ENCODE measurements at regions not wholly inside any gene's neighbourhood (a gene's known extent, or its start where the extent isn't known, plus 50 kb on each side); places are given as distances from the start of the nearest gene placed in this dataset.
A peak's percentile ranks its signal among the peaks of the same experiment; 100 is the strongest.

- no peak for TF ChIP-seq ZNF462 (CRISPR knock-in tag; IDR thresholded peaks at IDR 0.05)
- TF ChIP-seq CREB1 (CRISPR knock-in tag; IDR thresholded peaks at IDR 0.05; ENCODE audit: low read depth): no peak
Observed at GRCh38 chrX:117134983-117135382, 672.2 kb upstream of the CT83 start (continued).

GRCh38 chrX:117120700-117121099 is 657.9 kb upstream of the CT83 start:
- Histone ChIP-seq H3K36me3 (ENCODE audit: insufficient read depth) (no peaks in the 10 kb centered on the region), H4K20me1 (replicated peaks; ENCODE audit: insufficient read depth) (no peaks in the 10 kb centered on the region), H3F3A (replicated peaks; ENCODE audit: low read depth) (no peaks in the 10 kb centered on the region), H3K27ac (ENCODE audit: low read depth) (no peak overlapping the region), H3K27me3 (ENCODE audit: insufficient read depth) (no peaks in the 10 kb centered on the region), H3K4me1 (ENCODE audit: insufficient read depth) (no peaks in the 10 kb centered on the region), H3K9me2 (ENCODE audit: insufficient read depth) (no peaks in the 10 kb centered on the region), H3K4me2 (no peak overlapping the region), H3K4me3 (no peak overlapping the region), H3K79me2 (replicated peaks; ENCODE audit: insufficient read depth) (no peaks in the 10 kb centered on the region), H2AFZ (no peak overlapping the region)
- H3K4me1 Mint-ChIP-seq: no peaks in the 10 kb centered on the region
- peaks cover 1% of the 10 kb centered on the region for H3K27me3 Mint-ChIP-seq (ENCODE audit: insufficient read depth, low read depth, poor library complexity)
- H3K9me3 Mint-ChIP-seq: peaks cover 29% of the 10 kb centered on the region
- no peak overlapping the region for H3K27ac Mint-ChIP-seq
- ATAC-seq (no peak), DNase-seq (ENCODE audit: low spot score) (no peak)
- H3K4me3 Mint-ChIP-seq: no peak overlapping the region
- peaks cover 8% of the 10 kb centered on the region for H3K36me3 Mint-ChIP-seq (ENCODE audit: low read depth)
- TF ChIP-seq POLR2AphosphoS5 (IDR thresholded peaks at IDR 0.05; ENCODE audit: low read depth) (no peak), CREB1 (CRISPR knock-in tag; IDR thresholded peaks at IDR 0.05; ENCODE audit: low read depth) (no peak), ZNF462 (CRISPR knock-in tag; IDR thresholded peaks at IDR 0.05) (no peak), ZNF114 (CRISPR knock-in tag; IDR thresholded peaks at IDR 0.05) (no peak), EZH2phosphoT487 (IDR thresholded peaks at IDR 0.05; ENCODE audit: unreplicated experiment) (no peak), CTCF (conservative IDR thresholded peaks at IDR 0.05; ENCODE audit: low read depth in 2 of 2) (peak in 1 of 2 experiments; percentile 40; a peak in 3 of 4 replicates)
